IPS-18a (cell line): ENCODE measurements at regions not wholly inside any gene's neighbourhood (a gene's known extent, or its start where the extent isn't known, plus 50 kb on each side); places are given as distances from the start of the nearest gene placed in this dataset.

Source experiments
- H3K27ac ChIP-seq: one replicate; pipeline ENCODE4 v1.5.1; 2013; ENCODE audit warnings: low read length
- H3K27me3 ChIP-seq: one replicate; pipeline ENCODE4 v1.6.1; 2013; ENCODE audit warnings: mild to moderate bottlenecking, low read length; ENCODE audit not compliant: control insufficient read depth, insufficient read depth
- H3K36me3 ChIP-seq: one replicate; pipeline ENCODE4 v1.6.1; 2013; ENCODE audit warnings: low read depth, low read length; ENCODE audit not compliant: control insufficient read depth
- H3K4me1 ChIP-seq: one replicate; pipeline ENCODE4 v1.6.1; 2013; ENCODE audit warnings: low read depth, low read length; ENCODE audit not compliant: control insufficient read depth
- H3K4me3 ChIP-seq: one replicate; pipeline ENCODE4 v1.5.1; 2013; ENCODE audit warnings: low read length
- H3K9ac ChIP-seq: one replicate; pipeline ENCODE4 v1.6.1; 2013; ENCODE audit warnings: mild to moderate bottlenecking, low read length, moderate library complexity
- H3K9me3 ChIP-seq: one replicate; pipeline ENCODE4 v1.6.1; 2013; ENCODE audit warnings: low read depth, low read length; ENCODE audit not compliant: control insufficient read depth

GRCh38 chr2:64338910-64339500 is 115.0 kb upstream of the LGALSL start:
- Histone ChIP-seq H3K27me3 (no peaks in the 10 kb centered on the region), H3K4me1 (peaks cover 3% of the 10 kb centered on the region), H3K4me3 (no peak overlapping the region), H3K9me3 (no peaks in the 10 kb centered on the region), H3K9ac (no peak overlapping the region), H3K27ac (no peak overlapping the region), H3K36me3 (no peaks in the 10 kb centered on the region)

- no peak overlapping the region for H3K27ac ChIP-seq
- H3K36me3 ChIP-seq: no peaks in the 10 kb centered on the region
- H3K9ac ChIP-seq: no peak overlapping the region
- H3K4me1 ChIP-seq: peaks cover 3% of the 10 kb centered on the region
- H3K4me3 ChIP-seq: no peak overlapping the region
- no peaks in the 10 kb centered on the region for H3K27me3 ChIP-seq
- no peaks in the 10 kb centered on the region for H3K9me3 ChIP-seq
Measured at GRCh38 chr2:64341461-64341860, 112.5 kb upstream of the LGALSL start.

- no peaks in the 10 kb centered on the region for H3K36me3 ChIP-seq
- H3K27me3 ChIP-seq: no peaks in the 10 kb centered on the region
- H3K9me3 ChIP-seq: no peaks in the 10 kb centered on the region
- H3K4me3 ChIP-seq: no peak overlapping the region
- H3K9ac ChIP-seq: no peak overlapping the region
- peaks cover 3% of the 10 kb centered on the region for H3K4me1 ChIP-seq
- H3K27ac ChIP-seq: no peak overlapping the region
Measured at GRCh38 chr2:64342195-64343099, 111.5 kb upstream of the LGALSL start.

GRCh38 chr2:64344999-64345576 is 108.9 kb upstream of the LGALSL start:
- Histone ChIP-seq H3K9me3 (no peaks in the 10 kb centered on the region), H3K27me3 (no peaks in the 10 kb centered on the region), H3K27ac (no peak overlapping the region), H3K36me3 (no peaks in the 10 kb centered on the region), H3K4me3 (no peak overlapping the region), H3K9ac (no peak overlapping the region), H3K4me1 (no peaks in the 10 kb centered on the region)

DNA sequence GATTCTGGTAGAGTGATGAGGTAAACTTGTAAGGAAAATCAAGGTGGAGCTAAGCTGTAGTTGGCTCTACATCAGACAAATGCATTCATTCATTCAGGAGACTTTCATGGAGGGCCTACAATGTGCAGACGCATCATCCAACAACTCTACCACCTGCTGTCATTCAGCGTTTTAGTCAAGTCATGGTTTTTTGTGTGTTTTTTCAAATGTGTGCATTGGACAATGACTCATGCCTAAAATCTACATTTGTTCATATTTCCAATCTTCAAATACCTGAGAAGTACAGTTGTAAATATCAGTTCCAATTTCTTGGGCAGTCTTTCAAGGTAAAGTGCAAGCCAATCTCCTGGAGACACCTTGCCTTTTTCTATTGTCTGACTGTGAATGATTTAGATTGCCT is 108.0 kb upstream of the LGALSL start:
- no peak overlapping the region for H3K9ac ChIP-seq
- H3K9me3 ChIP-seq: no peaks in the 10 kb centered on the region
- no peak overlapping the region for H3K27ac ChIP-seq
- H3K4me1 ChIP-seq: no peaks in the 10 kb centered on the region
- H3K27me3 ChIP-seq: no peaks in the 10 kb centered on the region
- no peak overlapping the region for H3K4me3 ChIP-seq
- no peaks in the 10 kb centered on the region for H3K36me3 ChIP-seq

DNA sequence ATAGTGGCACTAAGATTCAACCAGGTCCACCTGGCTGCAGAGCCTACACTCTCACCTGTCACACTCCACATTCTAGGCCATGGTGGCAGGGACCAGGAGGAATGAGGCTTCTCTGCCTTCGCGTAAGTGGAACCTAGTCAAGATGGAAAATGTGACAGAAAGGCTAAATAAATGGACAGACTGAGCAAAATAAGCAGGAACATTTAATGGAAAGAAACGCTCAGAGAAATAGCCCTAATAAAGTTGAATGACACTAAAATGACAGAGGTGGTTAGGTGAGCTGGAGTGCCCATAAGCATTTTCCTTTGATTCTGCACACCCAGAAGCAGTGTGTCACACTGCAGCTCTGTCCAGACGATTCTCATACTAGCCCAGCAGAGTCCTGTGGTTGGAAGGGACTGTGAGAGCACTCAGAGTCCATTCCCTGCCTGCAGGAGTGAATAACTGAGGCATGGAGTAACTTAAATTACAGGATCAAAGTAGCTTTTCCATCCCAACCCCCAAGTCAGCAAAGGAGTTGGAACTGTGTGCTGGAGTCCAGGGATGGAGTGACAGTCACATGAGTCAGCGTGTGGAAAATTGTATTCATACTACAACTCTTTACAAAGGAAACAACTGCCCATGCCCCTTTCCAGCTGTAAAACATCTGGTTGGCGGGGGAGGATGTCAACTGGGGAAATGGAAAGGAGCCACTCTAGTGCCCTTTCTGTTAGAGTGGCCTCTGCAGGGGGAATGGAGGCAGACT is 105.4 kb upstream of the LGALSL start:
- no peaks in the 10 kb centered on the region for H3K9me3 ChIP-seq

GRCh38 chr2:64349131-64349530 is 104.8 kb upstream of the LGALSL start:
- Histone ChIP-seq H3K27ac (no peak overlapping the region), H3K36me3 (no peaks in the 10 kb centered on the region), H3K4me3 (no peak overlapping the region), H3K4me1 (no peaks in the 10 kb centered on the region), H3K27me3 (no peaks in the 10 kb centered on the region), H3K9ac (no peak overlapping the region), H3K9me3 (no peaks in the 10 kb centered on the region)

More for the DNA sequence above, 105.4 kb upstream of the LGALSL start:
- Histone ChIP-seq H3K9ac (no peak overlapping the region), H3K27ac (no peak overlapping the region), H3K36me3 (no peaks in the 10 kb centered on the region), H3K4me3 (no peak overlapping the region), H3K27me3 (no peaks in the 10 kb centered on the region), H3K4me1 (no peaks in the 10 kb centered on the region)

DNA sequence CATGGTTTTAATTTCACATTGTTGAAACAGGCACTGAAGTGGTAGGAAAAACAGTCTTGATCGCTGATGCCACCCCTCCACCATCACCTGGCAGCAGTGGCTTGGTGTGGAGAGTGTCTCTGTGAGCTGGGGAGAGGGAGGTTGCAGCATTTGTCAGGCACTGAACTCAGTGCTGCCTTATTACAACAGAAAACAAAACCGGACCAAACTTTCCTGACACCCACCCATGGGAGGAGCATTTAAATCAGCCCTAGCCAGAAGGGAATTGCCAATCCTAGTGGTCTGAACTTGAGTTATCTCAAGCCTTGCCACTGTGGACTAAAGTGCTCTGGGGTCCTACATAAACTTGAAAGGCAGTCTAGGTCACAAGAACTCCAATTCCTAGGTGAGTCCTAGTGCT is 103.0 kb upstream of the LGALSL start:
- Histone ChIP-seq H3K27me3 (no peaks in the 10 kb centered on the region), H3K4me3 (no peak overlapping the region), H3K27ac (no peak overlapping the region), H3K36me3 (no peaks in the 10 kb centered on the region), H3K9me3 (no peaks in the 10 kb centered on the region), H3K9ac (no peak overlapping the region), H3K4me1 (no peaks in the 10 kb centered on the region)

DNA sequence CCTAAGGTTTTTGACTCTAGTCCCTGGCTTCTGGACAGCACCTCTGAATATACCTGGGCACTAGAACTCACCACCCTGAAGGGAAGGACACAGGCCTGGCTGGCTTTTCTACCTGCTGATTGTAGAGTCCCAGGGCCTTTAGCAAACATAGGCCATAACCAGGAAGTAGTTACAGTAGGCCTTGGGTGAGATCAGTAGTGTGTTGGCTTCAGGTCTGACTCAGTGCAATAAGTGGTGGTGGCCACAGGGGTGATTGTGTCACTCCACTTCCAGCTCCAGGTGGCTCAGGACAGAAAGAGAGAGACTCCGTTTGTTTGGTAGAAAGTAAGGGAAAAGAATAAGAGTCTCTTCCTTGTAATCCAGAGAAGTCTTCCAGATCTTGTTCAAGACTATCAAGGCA is 101.7 kb upstream of the LGALSL start:
- H3K36me3 ChIP-seq: no peaks in the 10 kb centered on the region
- H3K9ac ChIP-seq: no peak overlapping the region
- H3K4me1 ChIP-seq: peaks cover 6% of the 10 kb centered on the region
- H3K4me3 ChIP-seq: no peak overlapping the region
- H3K27me3 ChIP-seq: no peaks in the 10 kb centered on the region
- no peaks in the 10 kb centered on the region for H3K9me3 ChIP-seq
- no peak overlapping the region for H3K27ac ChIP-seq

DNA sequence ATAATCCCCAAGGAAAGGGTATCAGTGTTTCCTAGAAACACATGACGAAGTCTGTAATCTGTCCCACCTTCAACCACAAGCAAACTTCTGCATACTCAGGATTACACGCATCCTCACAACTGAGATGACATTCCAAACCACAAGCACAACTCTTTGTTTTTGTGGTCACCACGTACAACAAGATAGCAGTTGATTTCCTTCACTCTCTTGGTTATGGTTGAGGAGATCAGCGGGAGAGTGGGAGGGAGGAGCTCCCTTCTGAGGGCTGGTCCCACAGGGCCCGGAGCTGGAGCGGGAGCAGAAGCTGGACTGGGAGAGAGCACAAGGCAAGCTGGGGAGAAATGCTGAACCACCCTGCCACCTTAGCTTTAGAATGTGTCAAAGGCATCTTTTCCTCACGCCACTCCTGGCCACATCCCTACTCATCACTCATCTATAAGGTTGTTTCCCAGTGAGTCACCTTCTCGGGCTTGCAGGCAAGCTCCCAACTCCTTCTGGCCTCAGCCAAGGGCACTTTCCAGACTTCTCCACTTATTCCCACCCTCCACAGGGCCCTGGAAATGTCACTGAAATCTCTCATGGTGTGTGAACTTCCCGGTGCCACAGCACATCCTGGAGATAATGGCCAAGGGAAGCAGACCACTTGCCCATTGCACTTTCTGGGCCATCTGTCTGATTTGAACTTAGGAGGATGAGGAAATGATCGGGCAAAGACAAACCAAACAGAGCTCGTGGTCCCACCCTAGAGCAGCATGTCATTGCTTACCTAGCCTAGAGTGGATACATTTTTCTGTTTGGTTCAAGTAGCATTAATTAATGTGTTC is 98.9 kb upstream of the LGALSL start:
- H3K4me3 ChIP-seq: no peak overlapping the region
- no peak overlapping the region for H3K9ac ChIP-seq
- no peak overlapping the region for H3K27ac ChIP-seq
- H3K36me3 ChIP-seq: no peaks in the 10 kb centered on the region
- no peaks in the 10 kb centered on the region for H3K9me3 ChIP-seq
- no peaks in the 10 kb centered on the region for H3K27me3 ChIP-seq
- peaks cover 12% of the 10 kb centered on the region for H3K4me1 ChIP-seq

- H3K4me3 ChIP-seq: no peak overlapping the region
- H3K36me3 ChIP-seq: no peaks in the 10 kb centered on the region
- H3K27ac ChIP-seq: no peak overlapping the region
- H3K9ac ChIP-seq: no peak overlapping the region
- no peaks in the 10 kb centered on the region for H3K9me3 ChIP-seq
- no peaks in the 10 kb centered on the region for H3K27me3 ChIP-seq
- peaks cover 12% of the 10 kb centered on the region for H3K4me1 ChIP-seq
Measured at GRCh38 chr2:64356906-64357305, 97.1 kb upstream of the LGALSL start.
